ENCODE measurements at regions not wholly inside any gene's neighbourhood (a gene's known extent, or its start where the extent isn't known, plus 50 kb on each side); places are given as distances from the start of the nearest gene placed in this dataset.

- ChIA-PET POLR2A (no interaction called here), CTCF (no interaction called here)
- DNase-seq (no peak), ATAC-seq (ENCODE audit: poor library complexity) (no peak)
- H3K27me3 Mint-ChIP-seq = no peaks in the 10 kb centered on the region
- H3K4me3 Mint-ChIP-seq = no peak overlapping the region
- no peaks in the 10 kb centered on the region for H3K4me1 ChIP-seq (ENCODE audit: insufficient read depth, low read length)
- no peak overlapping the region for H3K4me3 ChIP-seq (ENCODE audit: low read length)
- H3K27ac Mint-ChIP-seq = no peak overlapping the region
- intact Hi-C loops (cut with DNase I, micrococcal nuclease) = no loop called here
- no peaks in the 10 kb centered on the region for H3K36me3 ChIP-seq (ENCODE audit: insufficient read depth, low read length)
- no peak for TF ChIP-seq CTCF (IDR thresholded peaks at IDR 0.05)
- no peaks in the 10 kb centered on the region for H3K27me3 ChIP-seq (ENCODE audit: control insufficient read depth in 1 of 2, insufficient read depth in 2 of 2, low read length in 2 of 2)
- no peaks in the 10 kb centered on the region for H3K36me3 Mint-ChIP-seq (ENCODE audit: low read depth)
- H3K9me3 Mint-ChIP-seq = no peaks in the 10 kb centered on the region
- H3K9me3 ChIP-seq (ENCODE audit: control insufficient read depth in 1 of 2, insufficient read depth in 1 of 2, low read length in 2 of 2) = no peaks in the 10 kb centered on the region
- H3K4me1 Mint-ChIP-seq (ENCODE audit: low read depth) = no peaks in the 10 kb centered on the region
- H3K27ac ChIP-seq (ENCODE audit: low read depth in 1 of 2, low read length in 2 of 2) = no peak overlapping the region
Observed at GRCh38 chr12:11965258-11965910, 105.4 kb upstream of the BCL2L14 start.

- intact Hi-C loops (cut with DNase I, micrococcal nuclease) = no loop called here
- Histone ChIP-seq H3K27me3 (ENCODE audit: control insufficient read depth in 1 of 2, insufficient read depth in 2 of 2, low read length in 2 of 2) (no peaks in the 10 kb centered on the region), H3K4me1 (ENCODE audit: insufficient read depth, low read length) (no peaks in the 10 kb centered on the region), H3K9me3 (ENCODE audit: control insufficient read depth in 1 of 2, insufficient read depth in 1 of 2, low read length in 2 of 2) (no peaks in the 10 kb centered on the region), H3K4me3 (ENCODE audit: low read length) (no peak overlapping the region), H3K27ac (ENCODE audit: low read depth in 1 of 2, low read length in 2 of 2) (no peak overlapping the region), H3K36me3 (ENCODE audit: insufficient read depth, low read length) (no peaks in the 10 kb centered on the region)
- ChIA-PET CTCF (no interaction called here), POLR2A (interaction anchor here (0.6 to 1.1 kb wide), 2 partner anchors 14 to 67 kb away, joined by 3 to 4 read pairs; no protein-coding TSS in a partner anchor)
- Mint-ChIP-seq H3K27me3 (no peaks in the 10 kb centered on the region), H3K36me3 (ENCODE audit: low read depth) (no peaks in the 10 kb centered on the region), H3K27ac (no peak overlapping the region), H3K4me3 (no peak overlapping the region), H3K9me3 (no peaks in the 10 kb centered on the region), H3K4me1 (ENCODE audit: low read depth) (no peaks in the 10 kb centered on the region)
- DNase-seq = no peak
- TF ChIP-seq CTCF (IDR thresholded peaks at IDR 0.05) = no peak
- ATAC-seq (ENCODE audit: poor library complexity) = no peak
Observed at GRCh38 chr12:11967376-11968047, 103.2 kb upstream of the BCL2L14 start.

- Histone ChIP-seq H3K27ac (ENCODE audit: low read depth in 1 of 2, low read length in 2 of 2) (no peak overlapping the region), H3K4me3 (ENCODE audit: low read length) (no peak overlapping the region), H3K9me3 (ENCODE audit: control insufficient read depth in 1 of 2, insufficient read depth in 1 of 2, low read length in 2 of 2) (no peaks in the 10 kb centered on the region), H3K4me1 (ENCODE audit: insufficient read depth, low read length) (no peaks in the 10 kb centered on the region), H3K27me3 (ENCODE audit: control insufficient read depth in 1 of 2, insufficient read depth in 2 of 2, low read length in 2 of 2) (no peaks in the 10 kb centered on the region), H3K36me3 (ENCODE audit: insufficient read depth, low read length) (no peaks in the 10 kb centered on the region)
- intact Hi-C loops (cut with DNase I, micrococcal nuclease) = no loop called here
- Mint-ChIP-seq H3K36me3 (ENCODE audit: low read depth) (no peaks in the 10 kb centered on the region), H3K4me1 (ENCODE audit: low read depth) (no peaks in the 10 kb centered on the region), H3K27ac (no peak overlapping the region), H3K4me3 (no peak overlapping the region), H3K27me3 (no peaks in the 10 kb centered on the region), H3K9me3 (no peaks in the 10 kb centered on the region)
- ATAC-seq (ENCODE audit: poor library complexity) = no peak
- ChIA-PET POLR2A (no interaction called here), CTCF (no interaction called here)
- no peak for TF ChIP-seq CTCF (IDR thresholded peaks at IDR 0.05)
- no peak for DNase-seq
Observed at GRCh38 chr12:11968048-11968383, 102.7 kb upstream of the BCL2L14 start.

Measured in CD4-positive, alpha-beta T cell (primary cell).